ENCODE measurements at regions not wholly inside any gene's neighbourhood (a gene's known extent, or its start where the extent isn't known, plus 50 kb on each side); places are given as distances from the start of the nearest gene placed in this dataset.

GRCh38 chr1:87220993-87221392 lies 107.7 kb upstream of the LMO4 start:
- TF ChIP-seq CTCF (conservative IDR thresholded peaks at IDR 0.05): no peak

GRCh38 chr1:87224201-87224600 lies 104.5 kb upstream of the LMO4 start:
- no peak for TF ChIP-seq CTCF (conservative IDR thresholded peaks at IDR 0.05)
- no peak overlapping the region for H3K27ac ChIP-seq

More at GRCh38 chr1:87220993-87221392, 107.7 kb upstream of the LMO4 start:
- no peak overlapping the region for H3K27ac ChIP-seq

GRCh38 chr1:87225171-87225570 lies 103.5 kb upstream of the LMO4 start:
- H3K27ac ChIP-seq: no peak overlapping the region

GRCh38 chr1:87226341-87226760 lies 102.3 kb upstream of the LMO4 start:
- no peak overlapping the region for H3K27ac ChIP-seq
- no peak for TF ChIP-seq CTCF (conservative IDR thresholded peaks at IDR 0.05)

More at GRCh38 chr1:87225171-87225570, 103.5 kb upstream of the LMO4 start:
- TF ChIP-seq CTCF (conservative IDR thresholded peaks at IDR 0.05): no peak

- TF ChIP-seq CTCF (conservative IDR thresholded peaks at IDR 0.05): no peak
These were observed 101.0 kb upstream of the LMO4 start for GRCh38 chr1:87227651-87228050.

GRCh38 chr1:87230501-87230900 lies 98.2 kb upstream of the LMO4 start:
- no peak overlapping the region for H3K27ac ChIP-seq
- no peak for TF ChIP-seq CTCF (conservative IDR thresholded peaks at IDR 0.05)

More at GRCh38 chr1:87227651-87228050, 101.0 kb upstream of the LMO4 start:
- H3K27ac ChIP-seq: no peak overlapping the region

GRCh38 chr1:87231703-87232367 lies 96.8 kb upstream of the LMO4 start:
- TF ChIP-seq CTCF (conservative IDR thresholded peaks at IDR 0.05): no peak

More at GRCh38 chr1:87231703-87232367, 96.8 kb upstream of the LMO4 start:
- no peak overlapping the region for H3K27ac ChIP-seq

Data from VCaP (cell line).